NCI-H2196 (cell line): ENCODE measurements at regions not wholly inside any gene's neighbourhood (a gene's known extent, or its start where the extent isn't known, plus 50 kb on each side); places are given as distances from the start of the nearest gene placed in this dataset.

Experiments
- DNase-seq: peaks from one replicate; lab custom pipeline; 2025; ENCODE audit not compliant: unreplicated experiment; lab: John Stamatoyannopoulos, UW

DNA sequence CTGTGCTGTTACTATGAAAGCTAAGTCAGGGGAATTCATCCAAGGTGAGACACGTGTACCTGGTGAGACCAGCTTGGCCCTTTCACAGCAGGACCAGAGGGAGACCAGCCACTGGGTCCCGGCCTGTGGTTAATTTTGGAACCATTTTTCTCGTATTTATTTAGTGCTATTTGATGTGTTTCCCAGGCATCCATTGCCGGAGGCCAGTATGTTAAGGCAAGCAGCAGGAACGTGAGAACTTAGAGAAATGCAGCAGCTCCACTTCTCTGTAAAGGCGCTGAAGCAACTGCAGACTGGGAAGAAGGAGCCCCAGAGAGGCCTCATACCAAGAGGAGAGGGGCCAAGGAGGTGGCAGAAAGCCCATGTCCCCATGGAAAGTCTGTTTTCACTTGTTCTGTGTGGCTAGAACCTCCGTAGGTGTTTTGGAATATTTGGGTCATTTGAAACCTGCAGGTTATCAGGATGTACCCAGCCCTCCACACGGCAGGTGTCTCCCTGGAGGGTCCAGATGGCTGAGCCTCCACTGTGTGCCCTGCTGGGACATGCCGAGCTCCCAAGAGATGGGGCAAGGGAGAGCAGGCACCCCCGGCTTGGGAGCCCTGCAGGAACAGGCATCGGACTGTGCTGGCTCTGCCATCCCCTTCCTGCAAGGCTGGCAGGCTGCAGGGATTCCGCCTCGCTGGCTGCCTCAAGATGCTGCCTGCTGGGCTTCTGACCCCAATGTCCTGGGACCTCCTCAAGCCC lies 256.0 kb upstream of the RAB6C start:
- no peak for DNase-seq

DNA sequence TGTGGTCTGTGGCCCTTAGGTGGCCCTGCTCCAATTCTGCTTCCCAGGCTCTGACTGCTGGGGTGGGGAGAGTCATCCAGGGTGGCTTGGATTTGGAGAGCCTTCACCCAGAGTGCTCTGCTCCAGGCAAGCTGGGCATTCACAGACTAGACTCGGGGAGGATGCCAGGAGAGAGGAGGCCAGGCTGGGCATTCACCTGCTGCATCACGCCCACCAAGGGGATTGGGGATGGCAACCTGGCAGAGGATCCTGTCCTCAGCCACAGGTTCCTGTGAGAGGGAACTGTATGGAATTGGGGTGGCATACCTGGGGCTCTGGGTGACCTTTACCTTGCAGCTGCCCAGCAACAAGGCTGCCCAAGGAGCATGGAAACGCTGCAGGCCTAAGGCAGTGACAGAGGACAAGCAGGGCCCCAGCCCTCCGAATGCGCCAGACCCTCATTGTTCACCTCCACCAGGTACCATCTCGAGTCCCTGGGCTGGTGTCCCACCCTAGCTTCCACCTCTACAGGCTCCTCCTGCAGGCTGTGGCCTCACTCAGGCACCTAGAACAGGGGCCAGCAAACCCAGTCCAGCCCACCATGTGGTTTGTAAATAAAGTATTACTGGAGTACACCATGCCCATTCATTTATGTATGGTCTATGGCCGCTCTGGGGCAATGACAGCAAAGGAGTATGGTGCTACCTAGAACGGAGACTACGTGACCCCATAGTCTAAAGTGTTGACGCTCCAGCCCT lies 255.3 kb upstream of the RAB6C start:
- DNase-seq = no peak

GRCh38 chr2:129726216-129726615 lies 253.2 kb upstream of the RAB6C start:
- DNase-seq = no peak

GRCh38 chr2:129727286-129727685 lies 252.2 kb upstream of the RAB6C start:
- no peak for DNase-seq

DNA sequence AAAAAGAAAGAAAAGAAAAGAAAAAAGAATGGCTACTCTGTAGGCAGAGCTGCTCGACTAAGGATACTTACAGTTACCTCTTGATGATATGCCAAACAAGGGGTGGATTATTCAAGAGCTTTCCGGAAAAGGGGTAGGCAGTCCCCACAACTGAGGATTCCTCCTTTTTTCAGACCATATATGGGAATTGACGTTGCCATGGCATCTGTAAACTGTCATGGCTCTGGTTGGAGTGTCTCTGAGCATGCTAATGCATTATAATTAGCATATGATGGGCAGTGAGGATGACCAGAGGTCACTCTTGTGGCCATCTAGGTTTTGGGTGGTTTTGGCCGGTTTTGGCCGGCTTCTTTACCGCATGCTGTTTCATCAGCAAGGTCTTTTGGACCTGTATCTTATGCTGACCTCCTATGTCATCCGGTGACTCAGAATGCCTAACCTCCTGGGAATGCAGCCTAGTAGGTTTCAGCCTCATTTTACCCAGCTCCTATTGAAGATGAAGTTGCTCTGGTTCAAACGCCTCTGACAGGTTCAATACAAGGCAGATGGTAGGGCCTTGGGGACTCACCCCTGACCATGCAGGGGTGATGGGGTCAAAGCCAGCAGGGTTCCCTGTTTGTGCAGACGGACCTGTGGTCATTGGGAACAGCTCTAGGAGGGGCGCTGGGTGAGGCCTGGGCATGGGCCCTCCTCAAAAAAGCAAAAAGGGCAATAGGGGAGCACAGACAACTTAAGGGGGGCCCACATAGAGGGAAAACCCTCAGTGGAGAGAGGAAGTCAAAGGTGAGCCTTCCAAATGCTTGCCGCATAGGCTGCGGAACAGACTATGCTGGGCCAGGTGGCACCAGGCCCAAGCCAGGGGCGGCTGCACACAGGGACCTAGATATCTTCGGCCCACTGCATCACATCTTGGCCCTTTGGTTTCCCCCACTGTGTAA lies 251.2 kb upstream of the RAB6C start:
- no peak for DNase-seq

GRCh38 chr2:129729011-129729410 lies 250.5 kb upstream of the RAB6C start:
- DNase-seq = no peak

DNA sequence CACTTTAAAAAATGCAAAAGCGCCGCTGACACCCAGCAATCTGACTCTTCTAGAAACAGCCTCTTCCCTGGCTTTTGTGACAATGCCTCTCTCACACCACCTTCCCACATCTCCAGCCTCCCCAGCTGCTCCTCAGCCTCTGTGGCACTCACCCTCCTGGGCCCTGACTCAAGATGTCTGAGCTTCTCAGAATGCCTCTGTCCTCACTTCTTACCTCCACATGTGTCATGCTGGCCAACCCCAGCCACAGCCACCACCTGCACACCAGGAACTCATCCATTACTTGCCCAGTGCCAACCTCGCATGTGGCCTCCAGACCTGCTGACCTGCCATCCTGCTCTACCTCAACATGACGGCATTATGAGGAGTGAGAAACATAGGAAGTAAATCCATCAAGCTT lies 249.8 kb upstream of the RAB6C start:
- DNase-seq = no peak

DNA sequence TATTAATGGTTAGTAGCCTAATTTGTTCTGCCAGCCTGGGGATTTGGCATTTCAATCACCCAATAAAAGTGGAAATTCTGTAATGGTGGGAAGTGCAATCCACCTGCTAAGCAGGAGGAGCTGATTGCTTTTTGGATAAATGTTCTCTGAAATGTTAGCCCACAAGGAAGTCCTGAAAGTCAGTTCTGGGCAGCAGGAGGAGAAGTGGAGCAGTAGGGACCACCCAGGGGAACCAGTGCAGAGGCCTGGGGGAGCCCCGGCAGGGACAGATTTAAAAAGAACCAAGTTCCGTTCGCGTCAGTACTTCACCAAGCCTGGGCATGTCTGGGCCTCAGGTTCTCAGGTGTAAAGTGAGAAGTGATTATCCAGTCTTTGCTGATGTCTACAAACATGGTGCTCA lies 248.5 kb upstream of the RAB6C start:
- no peak for DNase-seq

GRCh38 chr2:129731907-129732629 lies 247.4 kb upstream of the RAB6C start:
- no peak for DNase-seq

- no peak for DNase-seq
Observed at GRCh38 chr2:129732630-129733026, 246.8 kb upstream of the RAB6C start.

DNA sequence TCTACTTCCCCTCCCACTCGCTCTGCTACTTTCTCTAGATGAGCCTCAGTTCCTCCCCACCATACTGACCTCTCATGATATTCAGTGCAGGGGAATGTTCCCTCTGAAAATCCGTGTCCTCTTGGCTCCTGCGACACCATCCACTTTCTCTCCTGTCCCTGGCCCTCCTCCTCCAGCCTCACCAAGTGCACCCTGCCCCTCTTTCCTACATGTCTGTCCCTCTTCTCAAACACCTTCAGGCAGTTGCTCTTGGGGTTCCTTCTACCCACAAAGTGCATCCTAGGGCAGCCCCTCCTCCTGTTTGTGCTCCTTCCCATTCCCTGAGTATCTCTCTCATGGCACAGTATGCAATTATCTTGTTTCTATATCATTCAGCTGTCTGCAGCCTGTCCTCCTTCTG lies 246.4 kb upstream of the RAB6C start:
- no peak for DNase-seq

- no peak for DNase-seq
Observed at GRCh38 chr2:129733579-129733978, 245.9 kb upstream of the RAB6C start.

GRCh38 chr2:129734343-129735034 lies 245.0 kb upstream of the RAB6C start:
- no peak for DNase-seq

DNA sequence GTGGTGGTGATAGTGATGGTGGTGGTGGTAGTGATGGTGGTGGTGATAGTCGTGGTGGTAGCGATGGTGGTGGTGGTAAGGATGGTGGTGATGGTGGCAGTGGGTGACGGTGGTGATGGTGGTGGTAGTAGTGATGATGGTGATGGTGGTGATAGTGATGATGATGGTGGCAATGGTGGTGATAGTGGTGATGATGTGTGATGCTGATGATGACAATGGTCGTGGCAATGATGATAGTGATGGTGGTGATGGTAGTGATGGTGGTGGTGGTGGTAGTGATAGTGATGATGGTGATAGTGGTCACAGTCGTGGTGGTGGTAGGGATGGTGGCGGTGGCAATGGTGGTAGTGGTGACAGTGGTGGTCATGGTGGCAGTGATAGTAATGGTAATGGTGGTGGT lies 243.9 kb upstream of the RAB6C start:
- no peak for DNase-seq

GRCh38 chr2:129737660-129738527 lies 241.6 kb upstream of the RAB6C start:
- no peak for DNase-seq

DNA sequence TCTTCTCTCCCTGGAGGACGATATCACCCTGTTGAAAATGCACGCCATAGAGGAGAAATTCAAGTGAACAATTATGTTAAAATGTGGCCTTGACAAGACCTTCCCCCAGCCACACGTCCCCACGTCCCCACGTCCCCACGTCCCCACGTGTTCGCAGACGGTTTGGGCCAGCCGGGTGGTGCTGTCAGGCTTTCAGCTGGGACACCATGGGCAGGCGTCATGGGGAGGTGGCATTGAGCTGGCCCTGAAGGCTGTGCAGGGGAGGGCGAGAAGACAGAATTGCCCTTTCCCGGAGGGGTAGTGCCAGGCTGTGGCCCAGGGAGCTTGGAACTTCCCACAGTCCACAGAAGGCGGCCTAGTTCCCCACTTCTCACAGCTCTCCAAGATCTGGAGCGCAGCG lies 240.7 kb upstream of the RAB6C start:
- DNase-seq = no peak

GRCh38 chr2:129740504-129740903 lies 239.0 kb upstream of the RAB6C start:
- no peak for DNase-seq

- no peak for DNase-seq
Observed at GRCh38 chr2:129741165-129741564, 238.3 kb upstream of the RAB6C start.

GRCh38 chr2:129741623-129742022 lies 237.8 kb upstream of the RAB6C start:
- no peak for DNase-seq
